GM19395 (cell line): ENCODE measurements at regions not wholly inside any gene's neighbourhood (a gene's known extent, or its start where the extent isn't known, plus 50 kb on each side); places are given as distances from the start of the nearest gene placed in this dataset.
"Not testable (repeated sequence)": the region's sequence is repeated elsewhere in the genome, so short reads cannot be mapped to it uniquely, and the experiment has no call there.

ENCODE experiments used
- ATAC-seq: cut with Tn5 transposase; IDR thresholded peaks from one replicate; pipeline ENCODE4 v1.9.1; 2021; ENCODE audit warnings: mild to moderate bottlenecking, moderate library complexity; ENCODE audit not compliant: unreplicated experiment

GRCh38 chr16:52976539-52977167 is 76.0 kb downstream of the CHD9NB start:
- no peak for ATAC-seq

GRCh38 chr16:52967744-52968143 is 85.0 kb downstream of the CHD9NB start:
- no peak for ATAC-seq

- no peak for ATAC-seq
Observed at GRCh38 chr16:52964290-52964689, 88.4 kb downstream of the CHD9NB start.

GRCh38 chr16:52963855-52964242 is 88.8 kb downstream of the CHD9NB start:
- no peak for ATAC-seq

- no peak for ATAC-seq
Observed at GRCh38 chr16:52963212-52963854, 89.4 kb downstream of the CHD9NB start.

GRCh38 chr16:52958951-52959350 is 93.7 kb downstream of the CHD9NB start:
- ATAC-seq, result no peak

- ATAC-seq, result no peak
Observed at GRCh38 chr16:52957199-52957598, 95.5 kb downstream of the CHD9NB start.

- no peak for ATAC-seq
Observed at GRCh38 chr16:52956044-52956443, 96.7 kb downstream of the CHD9NB start.

GRCh38 chr16:52953215-52953614 is 99.5 kb downstream of the CHD9NB start:
- ATAC-seq, result no peak

- ATAC-seq, result no peak
Observed at GRCh38 chr16:52948946-52949345, 103.8 kb downstream of the CHD9NB start.

GRCh38 chr16:52932321-52932720 is 120.4 kb downstream of the CHD9NB start:
- no peak for ATAC-seq

- no peak for ATAC-seq
Observed at GRCh38 chr16:52929478-52930400, 123.0 kb downstream of the CHD9NB start.

GRCh38 chr16:52928955-52929354 is 123.7 kb downstream of the CHD9NB start:
- ATAC-seq, result no peak

GRCh38 chr16:52925143-52925542 is 127.6 kb downstream of the CHD9NB start:
- ATAC-seq, result no peak

- no peak for ATAC-seq
Observed at GRCh38 chr16:52924162-52924561, 128.5 kb downstream of the CHD9NB start.

GRCh38 chr16:52921104-52921503 is 131.6 kb downstream of the CHD9NB start:
- ATAC-seq, result no peak

GRCh38 chr16:52920331-52920730 is 132.4 kb downstream of the CHD9NB start:
- no peak for ATAC-seq

- no peak for ATAC-seq
Observed at GRCh38 chr16:52914428-52914827, 138.3 kb downstream of the CHD9NB start.

GRCh38 chr16:52912565-52913173 is 140.0 kb downstream of the CHD9NB start:
- peak; percentile 81 for ATAC-seq

GRCh38 chr16:52908057-52908456 is 144.6 kb downstream of the CHD9NB start:
- ATAC-seq, result not testable (repeated sequence)

- ATAC-seq, result no peak
Observed at GRCh38 chr16:52906281-52906680, 146.4 kb downstream of the CHD9NB start.
